Heart right ventricle (tissue), 16 donors: ENCODE measurements at regions not wholly inside any gene's neighbourhood (a gene's known extent, or its start where the extent isn't known, plus 50 kb on each side); places are given as distances from the start of the nearest gene placed in this dataset.

ENCODE experiments used
- ATAC-seq, 8 donors: fragments of 200-7000 bp; cut with Tn5 transposase; one replicate each; pipeline ENCODE4 v1.9.1; 2020; ENCODE audit warnings: mild to moderate bottlenecking in 8 of 8, moderate library complexity in 8 of 8, moderate number of reproducible peaks in 1 of 8
- DNase-seq, 2 donors: peaks; one replicate each; pipeline ENCODE4 v3.0.0-alpha.2; 2020
- H3K27ac ChIP-seq, 10 donors: fragments of 200-600 bp; sonication (generic) in 2 of 10; one replicate each; pipeline versions ENCODE4 v1.5.0 to v1.8.0; 2020 to 2022; ENCODE audit warnings: mild to moderate bottlenecking in 3 of 10
- H3K27me3 ChIP-seq, 7 donors: fragments of 200-600 bp; one replicate each; pipeline ENCODE4 v1.8.0; 2021 to 2022; ENCODE audit warnings: mild to moderate bottlenecking in 2 of 7
- H3K36me3 ChIP-seq, 9 donors: fragments of 200-600 bp; sonication (generic) in 1 of 9; one replicate each; pipeline versions ENCODE4 v1.5.0 to v1.8.0; 2020 to 2022; ENCODE audit warnings: mild to moderate bottlenecking in 2 of 9
- H3K4me1 ChIP-seq, 9 donors: fragments of 200-600 bp; sonication (generic) in 1 of 9; one replicate each; pipeline versions ENCODE4 v1.5.0 to v1.8.0; 2020 to 2022; ENCODE audit warnings: mild to moderate bottlenecking in 4 of 9
- H3K4me3 ChIP-seq, 10 donors: fragments of 200-600 bp; sonication (generic) in 2 of 10; one replicate each; pipeline versions ENCODE4 v1.5.0 to v1.8.0; 2020 to 2022; ENCODE audit warnings: mild to moderate bottlenecking in 7 of 10, moderate library complexity in 2 of 10
- H3K9me3 ChIP-seq, 11 donors: fragments of 200-600 bp in 10 of 11; sonication (generic) in 2 of 11; one replicate each; pipeline versions ENCODE4 v1.5.0 to v1.8.0; 2013 to 2022; ENCODE audit warnings: mild to moderate bottlenecking in 2 of 11, control low read depth in 1 of 11, moderate library complexity in 1 of 11
- CTCF ChIP-seq, 9 donors: fragments of 200-600 bp; sonication (generic) in 2 of 9; IDR thresholded peaks; one replicate each; pipeline versions ENCODE4 v1.5.0 to v1.8.0; 2021 to 2022; ENCODE audit warnings: antibody characterized with exemption in 9 of 9, mild to moderate bottlenecking in 5 of 9, moderate library complexity in 1 of 9
- WGBS, 2 donors: extraction: QIAGEN DNeasy Blood & Tissue Kit; methylation state at CpG; one replicate each; pipeline ENCODE4 v1.1.7; 2013; ENCODE audit warnings: inconsistent platforms in 1 of 2; 5-methylcytosine and 5-hydroxymethylcytosine counted together
- intact Hi-C, 10 donors: fragments of 100-400 bp; cut with DNase I; formaldehyde crosslinking; loops; one replicate each; pipeline versions ENCODE4 v1.11.1 to v1.14.2; 2022
- donor health status: Arrhythmogenic right ventricular cardiomyopathy.
- donor health status: ischemic (EF 13 %, LVEDD 7.1; RV severe dilation, severe dysfunction).
- donor health status: healthy with polysubstance abuse.
- donor health status: DM: no; HTN: yes; CAD: no.
- donor health status: DM: no; HTN: no; CAD: no.
- donor health status: ischemic (EF 25% LVEDD 6.9; RV normal size, moderate dysfunction).
- donor health status: ischemic (EF 25% LVEDD 5.7; RV mildly dilated, moderate dysfunction).
- donor health status: healthy.
- donor health status: DM: yes; HTN: yes; CAD: no.
- donor health status: Ischemic cardiomyopathy.
- donor health status: ischemic (EF 35%, LVEDD 5.7; RV mildly dilated, moderate dysfunction).
- donor health status: nonischemic (EF 11% LVEDD 7.7; RV severe dilation, severe dysfunction).
- donor health status: DM: yes; HTN: yes; CAD: no.
- donor health status: PGD.
- donor health status: ischemic (EF 29% LVEDD 5.4; RV normal size, mild dysfunction).
- donor health status: nonischemic (EF 23%, LVEDD 6.1; RV moderate dilation, normal function).

GRCh38 chr20:54843865-54844264 is 368.5 kb downstream of the DOK5 start:
- Histone ChIP-seq H3K4me3 (no peak overlapping the region), H3K36me3 (no peaks in the 10 kb centered on the region), H3K4me1 (no peaks in the 10 kb centered on the region), H3K27ac (no peak overlapping the region), H3K9me3 (no peaks in the 10 kb centered on the region), H3K27me3 (peaks cover 0 to 16% (median 0%) of the 10 kb centered on the region in 7 donors)
- TF ChIP-seq CTCF (IDR thresholded peaks at IDR 0.05): no peak
- DNase-seq (no peak), ATAC-seq (no peak)
- 23 to 28% methylated on average over 5 of the region's 5 CpGs for WGBS, 2 donors
- intact Hi-C loops: no loop called here

- DNase-seq: no peak
- no peaks in the 10 kb centered on the region for H3K36me3 ChIP-seq
- no peaks in the 10 kb centered on the region for H3K9me3 ChIP-seq
- no peak for ATAC-seq
- WGBS, 2 donors: 86 to 89% methylated on average over 1 of the region's 1 CpG
- TF ChIP-seq CTCF (IDR thresholded peaks at IDR 0.05): no peak
- peaks cover 0 to 16% (median 0%) of the 10 kb centered on the region in 7 donors for H3K27me3 ChIP-seq
- H3K4me3 ChIP-seq: no peak overlapping the region
- intact Hi-C loops: no loop called here
- H3K4me1 ChIP-seq: no peaks in the 10 kb centered on the region
- H3K27ac ChIP-seq: no peak overlapping the region
Measured at GRCh38 chr20:54843431-54843830, 368.0 kb downstream of the DOK5 start.

- Histone ChIP-seq H3K27me3 (no peaks in the 10 kb centered on the region), H3K36me3 (no peaks in the 10 kb centered on the region), H3K27ac (no peak overlapping the region), H3K4me1 (no peaks in the 10 kb centered on the region), H3K9me3 (no peaks in the 10 kb centered on the region), H3K4me3 (no peak overlapping the region)
- TF ChIP-seq CTCF (IDR thresholded peaks at IDR 0.05): no peak
- no peak for ATAC-seq
- 69 to 74% methylated on average over 6 of the region's 6 CpGs for WGBS, 2 donors
- no peak for DNase-seq
- intact Hi-C loops: no loop called here
Measured at GRCh38 chr20:54839224-54839623, 363.8 kb downstream of the DOK5 start.

- intact Hi-C loops: no loop called here
- H3K4me1 ChIP-seq: no peaks in the 10 kb centered on the region
- ATAC-seq (no peak), DNase-seq (no peak)
- H3K9me3 ChIP-seq: no peaks in the 10 kb centered on the region
- H3K4me3 ChIP-seq: no peak overlapping the region
- H3K27me3 ChIP-seq: no peaks in the 10 kb centered on the region
- H3K36me3 ChIP-seq: no peaks in the 10 kb centered on the region
- no peak for TF ChIP-seq CTCF (IDR thresholded peaks at IDR 0.05)
- WGBS, 2 donors: 58 to 59% methylated on average over 4 of the region's 4 CpGs
- H3K27ac ChIP-seq: no peak overlapping the region
Measured at GRCh38 chr20:54837226-54837625, 361.8 kb downstream of the DOK5 start.

- 53 to 61% methylated on average over 2 of the region's 2 CpGs for WGBS, 2 donors
- intact Hi-C loops: no loop called here
- Histone ChIP-seq H3K36me3 (no peaks in the 10 kb centered on the region), H3K4me1 (no peaks in the 10 kb centered on the region), H3K4me3 (no peak overlapping the region), H3K27ac (no peak overlapping the region), H3K9me3 (no peaks in the 10 kb centered on the region), H3K27me3 (no peaks in the 10 kb centered on the region)
- no peak for TF ChIP-seq CTCF (IDR thresholded peaks at IDR 0.05)
- ATAC-seq (no peak), DNase-seq (no peak)
Measured at GRCh38 chr20:54822386-54822785, 347.0 kb downstream of the DOK5 start.
